Panc1 (cell line): ENCODE measurements at regions not wholly inside any gene's neighbourhood (a gene's known extent, or its start where the extent isn't known, plus 50 kb on each side); places are given as distances from the start of the nearest gene placed in this dataset.

ENCODE experiments used
- ATAC-seq: fragments of 200-7000 bp; cut with Tn5 transposase; 2 replicates; pipeline ENCODE4 v1.9.1; 2020; ENCODE audit warnings: mild to moderate bottlenecking, moderate library complexity
- BruUV-seq: library from RNA; stranded (reverse); fragments of 400-500 nt; replicated peaks from 2 replicates; lab custom pipeline; 2021; lab: Mats Ljungman, UMichigan
- CTCF ChIA-PET: fragments of 300-600 bp; sonication (Branson Sonifier 250); formaldehyde crosslinking; loops from one replicate; lab custom pipeline; 2022; ENCODE audit warnings: antibody characterized with exemption; lab: Charles Lee
- POLR2A ChIA-PET: fragments of 300-600 bp; sonication (Branson Sonifier 250); formaldehyde crosslinking; loops from one replicate; lab custom pipeline; 2022; ENCODE audit warnings: antibody characterized with exemption; lab: Charles Lee
- DNase-seq: peaks from one replicate; pipeline ENCODE4 v3.0.0-alpha.2; 2010; ENCODE audit warnings: low read depth, low spot score
- H3K27ac ChIP-seq: 2 replicates; pipeline ENCODE4 v1.5.1; 2011; ENCODE audit warnings: mild to moderate bottlenecking, low read length, inconsistent platforms
- H3K27me3 ChIP-seq: fragments of 200-500 bp; sonication (Bioruptor generic); 2 replicates; pipeline ENCODE4 v1.6.0; 2014; ENCODE audit warnings: low read length, inconsistent platforms; ENCODE audit not compliant: control insufficient read depth, insufficient read depth
- H3K36me3 ChIP-seq: fragments of 200-500 bp; sonication (Bioruptor generic); 2 replicates; pipeline ENCODE4 v1.5.1; 2014; ENCODE audit warnings: inconsistent platforms, mild to moderate bottlenecking, low read length, moderate library complexity; ENCODE audit not compliant: control insufficient read depth, insufficient read depth
- H3K4me1 ChIP-seq: 2 replicates; pipeline ENCODE4 v1.5.1; 2011; ENCODE audit warnings: inconsistent platforms, mild to moderate bottlenecking, low read length, moderate library complexity; ENCODE audit not compliant: control insufficient read depth, insufficient read depth
- H3K4me3 ChIP-seq, 2 experiments: 2 replicates each; pipeline ENCODE4 v1.5.1; 2011 to 2012; ENCODE audit warnings: low read depth in 2 of 2, low read length in 2 of 2, mild to moderate bottlenecking in 2 of 2, inconsistent platforms in 1 of 2, moderate library complexity in 1 of 2
- H3K9me3 ChIP-seq: fragments of 200-500 bp; sonication (Bioruptor generic); 2 replicates; pipeline ENCODE4 v1.5.1; 2014; ENCODE audit warnings: low read depth, mild to moderate bottlenecking, inconsistent platforms, low read length, moderate library complexity; ENCODE audit not compliant: control insufficient read depth, insufficient read depth
- CTCF ChIP-seq: fragments of 450-650 bp; IDR thresholded peaks from 2 replicates; pipeline ENCODE4 v1.5.1; 2017; ENCODE audit warnings: mild to moderate bottlenecking
- POLR2AphosphoS5 ChIP-seq: IDR thresholded peaks from 2 replicates; pipeline ENCODE4 v1.6.1; 2012; ENCODE audit warnings: mild to moderate bottlenecking, low read depth, low read length, moderate library complexity
- REST ChIP-seq, 2 experiments: IDR thresholded peaks; 2 replicates each; pipeline ENCODE4 v1.6.1; 2011 to 2012; ENCODE audit warnings: low read depth in 2 of 2, control low read depth in 1 of 2, low read length in 1 of 2, mild to moderate bottlenecking in 1 of 2, moderate library complexity in 1 of 2; ENCODE audit not compliant: insufficient read depth in 1 of 2
- SIN3A ChIP-seq: IDR thresholded peaks from 2 replicates; pipeline ENCODE4 v1.6.1; 2012; ENCODE audit warnings: low read depth, mild to moderate bottlenecking, low read length, moderate library complexity, borderline replicate concordance; ENCODE audit not compliant: insufficient read depth
- TCF7L2 ChIP-seq: IDR thresholded peaks from 2 replicates; pipeline ENCODE4 v1.6.1; 2011; ENCODE audit warnings: mild to moderate bottlenecking, low read depth, low read length, inconsistent platforms
- in situ Hi-C: cut with HindIII; loops from 2 replicates; pipeline ENCODE4 v1.10.0; 2016; ENCODE audit warnings: low sequenced_read_pairs, low pct_unique_long_range_greater_than_20kb
- intact Hi-C: fragments of 100-400 bp; cut with micrococcal nuclease; formaldehyde crosslinking; loops from one replicate; pipeline ENCODE4 v1.10.0; 2022; ENCODE audit not compliant: unreplicated experiment

GRCh38 chr4:129468624-129469023 lies 372.7 kb downstream of the C4orf33 start:
- intact Hi-C loops (no loop called here), in situ Hi-C loops (no loop called here)
- H3K4me1 ChIP-seq: no peaks in the 10 kb centered on the region
- H3K9me3 ChIP-seq: no peaks in the 10 kb centered on the region
- no peaks in the 10 kb centered on the region for H3K36me3 ChIP-seq
- BruUV-seq: no TSS peak
- H3K27ac ChIP-seq: no peak overlapping the region
- CTCF ChIA-PET: no interaction called here
- H3K27me3 ChIP-seq: no peaks in the 10 kb centered on the region
- POLR2A ChIA-PET: no interaction called here
- no peak for TF ChIP-seq SIN3A
- TF ChIP-seq TCF7L2: no peak
- TF ChIP-seq REST (IDR thresholded peaks at IDR 0.05; ENCODE audit: insufficient read depth in 1 of 2, low read depth in 2 of 2, low read length in 1 of 2): no peak
- TF ChIP-seq POLR2AphosphoS5: no peak
- TF ChIP-seq CTCF: no peak
- H3K4me3 ChIP-seq: no peak overlapping the region
- DNase-seq: no peak
- no peak for ATAC-seq

- DNase-seq: no peak
- Histone ChIP-seq H3K27me3 (no peaks in the 10 kb centered on the region), H3K4me1 (no peaks in the 10 kb centered on the region), H3K36me3 (no peaks in the 10 kb centered on the region), H3K9me3 (no peaks in the 10 kb centered on the region), H3K27ac (no peak overlapping the region), H3K4me3 (no peak overlapping the region)
- TF ChIP-seq REST (IDR thresholded peaks at IDR 0.05; ENCODE audit: insufficient read depth in 1 of 2, low read depth in 2 of 2, low read length in 1 of 2) (no peak), CTCF (no peak), SIN3A (no peak), TCF7L2 (no peak), POLR2AphosphoS5 (no peak)
- ChIA-PET POLR2A (no interaction called here), CTCF (no interaction called here)
- intact Hi-C loops: no loop called here
- no TSS peak for BruUV-seq
- in situ Hi-C loops: no loop called here
- ATAC-seq: no peak
These were observed 378.7 kb downstream of the C4orf33 start for GRCh38 chr4:129474698-129475097.
